ENCODE measurements at regions not wholly inside any gene's neighbourhood (a gene's known extent, or its start where the extent isn't known, plus 50 kb on each side); places are given as distances from the start of the nearest gene placed in this dataset.

DNA sequence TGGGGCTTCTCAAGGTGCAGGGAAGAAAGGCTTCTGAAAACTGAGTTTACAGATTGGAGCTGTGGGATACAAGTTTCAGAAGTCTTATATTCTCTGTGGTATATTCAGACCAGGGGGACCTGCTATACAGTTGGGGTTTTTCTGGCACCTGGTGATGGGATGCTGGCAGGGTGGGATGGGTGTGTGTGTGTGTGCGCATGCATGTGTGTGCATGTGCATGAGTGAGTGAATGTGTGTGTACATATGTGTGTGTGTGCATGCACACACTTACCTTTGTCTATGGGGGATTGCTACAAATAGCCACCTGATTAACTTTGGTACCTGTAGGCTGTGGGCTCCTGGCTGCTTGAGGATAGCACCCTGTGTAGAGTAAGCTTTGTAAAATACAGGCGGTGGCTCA is 131.4 kb downstream of the PDCD6IP start:
- Mint-ChIP-seq H3K27ac (no peak overlapping the region), H3K27me3 (peaks cover 5% of the 10 kb centered on the region), H3K4me1 (no peaks in the 10 kb centered on the region), H3K9me3 (ENCODE audit: insufficient read depth) (no peaks in the 10 kb centered on the region), H3K4me3 (no peak overlapping the region)
- H3K79me2 ChIP-seq (ENCODE audit: control insufficient read depth, insufficient read depth, low read length): no peaks in the 10 kb centered on the region
- no peaks in the 10 kb centered on the region for H3K27me3 ChIP-seq (replicated peaks in 1 of 4; ENCODE audit: control extremely low read depth in 1 of 4, control insufficient read depth in 3 of 4, insufficient read depth in 4 of 4, low read length in 3 of 4)
- no peaks in the 10 kb centered on the region for H3K36me3 ChIP-seq (replicated peaks in 1 of 2; ENCODE audit: control extremely low read depth in 1 of 2, control insufficient read depth in 1 of 2, extremely low read depth in 1 of 2, insufficient read depth in 2 of 2, low read length in 1 of 2)
- ChIA-PET POLR2A (no interaction called here), CTCF (no interaction called here)
- H3K4me3 ChIP-seq (ENCODE audit: control extremely low read depth in 1 of 5, extremely low read depth in 1 of 5, insufficient read depth in 1 of 5, low read depth in 2 of 5, low read length in 4 of 5): no peak overlapping the region
- H3K4me1 ChIP-seq (ENCODE audit: control insufficient read depth in 2 of 2, insufficient read depth in 2 of 2, low read length in 2 of 2): no peaks in the 10 kb centered on the region
- H3K9me3 ChIP-seq (ENCODE audit: control extremely low read depth in 1 of 3, control insufficient read depth in 2 of 3, insufficient read depth in 1 of 3, low read length in 2 of 3): no peaks in the 10 kb centered on the region
- no peak overlapping the region for H3K27ac ChIP-seq (ENCODE audit: low read length in 2 of 2)
- no peak for TF ChIP-seq EZH2 (IDR thresholded peaks at IDR 0.05; ENCODE audit: borderline replicate concordance, insufficient read depth, low read depth, low read length, poor library complexity, severe bottlenecking)
- TF ChIP-seq, protein P1, sequence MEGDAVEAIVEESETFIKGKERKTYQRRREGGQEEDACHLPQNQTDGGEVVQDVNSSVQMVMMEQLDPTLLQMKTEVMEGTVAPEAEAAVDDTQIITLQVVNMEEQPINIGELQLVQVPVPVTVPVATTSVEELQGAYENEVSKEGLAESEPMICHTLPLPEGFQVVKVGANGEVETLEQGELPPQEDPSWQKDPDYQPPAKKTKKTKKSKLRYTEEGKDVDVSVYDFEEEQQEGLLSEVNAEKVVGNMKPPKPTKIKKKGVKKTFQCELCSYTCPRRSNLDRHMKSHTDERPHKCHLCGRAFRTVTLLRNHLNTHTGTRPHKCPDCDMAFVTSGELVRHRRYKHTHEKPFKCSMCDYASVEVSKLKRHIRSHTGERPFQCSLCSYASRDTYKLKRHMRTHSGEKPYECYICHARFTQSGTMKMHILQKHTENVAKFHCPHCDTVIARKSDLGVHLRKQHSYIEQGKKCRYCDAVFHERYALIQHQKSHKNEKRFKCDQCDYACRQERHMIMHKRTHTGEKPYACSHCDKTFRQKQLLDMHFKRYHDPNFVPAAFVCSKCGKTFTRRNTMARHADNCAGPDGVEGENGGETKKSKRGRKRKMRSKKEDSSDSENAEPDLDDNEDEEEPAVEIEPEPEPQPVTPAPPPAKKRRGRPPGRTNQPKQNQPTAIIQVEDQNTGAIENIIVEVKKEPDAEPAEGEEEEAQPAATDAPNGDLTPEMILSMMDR (IDR thresholded peaks at IDR 0.05): no peak
- H4K20me1 ChIP-seq (ENCODE audit: control insufficient read depth, insufficient read depth, low read length, poor library complexity, severe bottlenecking): no peaks in the 10 kb centered on the region
- no peak overlapping the region for H3K4me2 ChIP-seq (replicated peaks; ENCODE audit: low read depth, low read length, poor library complexity, severe bottlenecking)
- no peak overlapping the region for H3K9ac ChIP-seq (ENCODE audit: low read length)
- H2AFZ ChIP-seq (ENCODE audit: insufficient read depth, low read depth, low read length, poor library complexity, severe bottlenecking): no peak overlapping the region
- DNase-seq (no peak), ATAC-seq (ENCODE audit: low read depth) (no peak)
- intact Hi-C loops (cut with micrococcal nuclease): no loop called here
- WGBS (ENCODE audit: insufficient coverage): 100% methylated on average over 1 of the region's 2 CpGs

GRCh38 chr3:33931512-33931911 is 133.1 kb downstream of the PDCD6IP start:
- Mint-ChIP-seq H3K9me3 (ENCODE audit: insufficient read depth) (no peaks in the 10 kb centered on the region), H3K4me3 (no peak overlapping the region), H3K27ac (no peak overlapping the region), H3K27me3 (peaks cover 5% of the 10 kb centered on the region), H3K4me1 (no peaks in the 10 kb centered on the region)
- ChIA-PET CTCF (no interaction called here), POLR2A (no interaction called here)
- no peak for TF ChIP-seq EZH2 (IDR thresholded peaks at IDR 0.05; ENCODE audit: borderline replicate concordance, insufficient read depth, low read depth, low read length, poor library complexity, severe bottlenecking)
- TF ChIP-seq, protein P1 (IDR thresholded peaks at IDR 0.05): no peak
- Histone ChIP-seq H3K9ac (ENCODE audit: low read length) (no peak overlapping the region), H3K9me3 (ENCODE audit: control extremely low read depth in 1 of 3, control insufficient read depth in 2 of 3, insufficient read depth in 1 of 3, low read length in 2 of 3) (no peaks in the 10 kb centered on the region), H3K79me2 (ENCODE audit: control insufficient read depth, insufficient read depth, low read length) (no peaks in the 10 kb centered on the region), H3K27me3 (replicated peaks in 1 of 4; ENCODE audit: control extremely low read depth in 1 of 4, control insufficient read depth in 3 of 4, insufficient read depth in 4 of 4, low read length in 3 of 4) (no peaks in the 10 kb centered on the region), H4K20me1 (ENCODE audit: control insufficient read depth, insufficient read depth, low read length, poor library complexity, severe bottlenecking) (no peaks in the 10 kb centered on the region), H3K27ac (ENCODE audit: low read length in 2 of 2) (no peak overlapping the region), H3K4me2 (replicated peaks; ENCODE audit: low read depth, low read length, poor library complexity, severe bottlenecking) (no peak overlapping the region), H3K36me3 (replicated peaks in 1 of 2; ENCODE audit: control extremely low read depth in 1 of 2, control insufficient read depth in 1 of 2, extremely low read depth in 1 of 2, insufficient read depth in 2 of 2, low read length in 1 of 2) (no peaks in the 10 kb centered on the region), H3K4me1 (ENCODE audit: control insufficient read depth in 2 of 2, insufficient read depth in 2 of 2, low read length in 2 of 2) (no peaks in the 10 kb centered on the region), H3K4me3 (ENCODE audit: control extremely low read depth in 1 of 5, extremely low read depth in 1 of 5, insufficient read depth in 1 of 5, low read depth in 2 of 5, low read length in 4 of 5) (no peak overlapping the region), H2AFZ (ENCODE audit: insufficient read depth, low read depth, low read length, poor library complexity, severe bottlenecking) (no peak overlapping the region)
- intact Hi-C loops (cut with micrococcal nuclease): no loop called here
- ATAC-seq (ENCODE audit: low read depth) (no peak), DNase-seq (no peak)
